GM12875 (cell line): ENCODE measurements at regions not wholly inside any gene's neighbourhood (a gene's known extent, or its start where the extent isn't known, plus 50 kb on each side); places are given as distances from the start of the nearest gene placed in this dataset.

Source experiments
- H3K4me3 ChIP-seq: one replicate; pipeline ENCODE4 v1.5.1; 2011; ENCODE audit warnings: low read depth, low read length, control low read depth
- CTCF ChIP-seq: IDR thresholded peaks from 2 replicates; pipeline ENCODE4 v1.5.1; 2011; ENCODE audit warnings: low read depth, mild to moderate bottlenecking, control low read depth, inconsistent platforms, low read length, moderate library complexity, borderline replicate concordance; ENCODE audit not compliant: insufficient read depth

GRCh38 chr15:47484059-47484458 is 233.2 kb upstream of the SEMA6D start:
- TF ChIP-seq CTCF = no peak

GRCh38 chr15:47484997-47485396 is 232.3 kb upstream of the SEMA6D start:
- H3K4me3 ChIP-seq = no peak overlapping the region
- TF ChIP-seq CTCF = no peak

More at GRCh38 chr15:47484059-47484458, 233.2 kb upstream of the SEMA6D start:
- no peak overlapping the region for H3K4me3 ChIP-seq

DNA sequence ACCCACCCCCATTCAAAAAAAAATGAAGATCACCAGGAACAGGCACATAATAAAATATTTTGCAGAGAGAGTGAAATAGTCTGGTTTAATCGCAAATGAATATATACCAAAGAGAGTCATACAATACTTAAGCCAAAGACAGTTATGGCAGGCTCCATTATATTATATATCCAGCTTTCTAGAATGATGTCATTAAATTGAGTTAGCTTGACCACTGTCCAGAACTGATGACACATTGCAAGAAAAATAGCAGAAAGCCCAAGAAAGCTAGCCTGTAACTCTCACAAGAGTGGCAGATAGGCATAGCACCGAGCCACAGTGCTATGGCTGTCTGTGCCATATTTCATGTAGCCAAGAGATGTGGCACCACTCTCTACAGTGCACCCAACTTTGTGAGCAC is 231.9 kb upstream of the SEMA6D start:
- no peak overlapping the region for H3K4me3 ChIP-seq
- TF ChIP-seq CTCF = no peak

DNA sequence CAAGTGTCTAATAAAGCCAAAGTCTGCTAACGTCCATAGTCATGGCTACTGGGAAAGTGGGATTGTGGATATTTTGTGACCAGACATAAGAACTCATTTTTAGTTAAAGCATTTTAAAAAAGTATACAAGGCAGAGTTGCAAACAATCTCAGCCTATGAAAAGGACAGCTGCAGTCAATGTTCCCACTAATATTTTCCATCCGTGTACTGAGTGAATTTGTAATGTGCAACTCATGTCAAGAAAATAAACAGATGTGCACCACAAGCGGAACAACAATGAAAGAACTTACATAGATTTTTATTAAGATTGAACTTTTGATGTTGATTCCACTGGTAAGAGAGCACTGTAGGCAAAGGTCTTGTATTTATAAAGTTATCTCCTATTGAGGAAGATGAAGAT is 231.3 kb upstream of the SEMA6D start:
- TF ChIP-seq CTCF = no peak
- H3K4me3 ChIP-seq = no peak overlapping the region

- H3K4me3 ChIP-seq = no peak overlapping the region
- TF ChIP-seq CTCF = no peak
Measured at GRCh38 chr15:47492195-47492594, 225.1 kb upstream of the SEMA6D start.

- no peak overlapping the region for H3K4me3 ChIP-seq
- no peak for TF ChIP-seq CTCF
Measured at GRCh38 chr15:47493357-47494247, 223.7 kb upstream of the SEMA6D start.
